ENCODE measurements at regions not wholly inside any gene's neighbourhood (a gene's known extent, or its start where the extent isn't known, plus 50 kb on each side); places are given as distances from the start of the nearest gene placed in this dataset.

- no peak overlapping the region for H3K4me3 ChIP-seq
- whole genome bisulfite sequencing, 2 donors: 62 to 65% methylated on average over 3 of the region's 3 CpGs
- ATAC-seq (ENCODE audit: insufficient read depth, low FRiP score) (no peak), DNase-seq (no peak)
- H3K36me3 ChIP-seq (ENCODE audit: control insufficient read depth in 4 of 4, insufficient read depth in 4 of 4, low read length in 4 of 4): no peaks in the 10 kb centered on the region
- H3K9ac ChIP-seq (ENCODE audit: insufficient read depth in 1 of 2, low read length in 2 of 2): no peak overlapping the region
- no peak for TF ChIP-seq CTCF (IDR thresholded peaks at IDR 0.05; ENCODE audit: control extremely low read depth, extremely low read depth)
- no peaks in the 10 kb centered on the region for H3K27me3 ChIP-seq (ENCODE audit: control insufficient read depth in 3 of 3, insufficient read depth in 3 of 3, low read length in 2 of 3)
- H3K27ac ChIP-seq (ENCODE audit: low read depth in 1 of 2, low read length in 1 of 2): no peak overlapping the region
- peaks cover 0 to 7% (median 1%) of the 10 kb centered on the region in 4 donors for H3K9me3 ChIP-seq (ENCODE audit: control insufficient read depth in 4 of 4, insufficient read depth in 3 of 4, low read length in 3 of 4)
- H3K4me1 ChIP-seq (ENCODE audit: control insufficient read depth in 5 of 5, insufficient read depth in 5 of 5, low read length in 5 of 5): no peaks in the 10 kb centered on the region
Observed at GRCh38 chr9:104238668-104239067, 144.6 kb downstream of the SMC2 start.

GRCh38 chr9:104240890-104241289 lies 146.8 kb downstream of the SMC2 start:
- DNase-seq: no peak

GRCh38 chr9:104245925-104246324 lies 151.8 kb downstream of the SMC2 start:
- H3K9ac ChIP-seq (ENCODE audit: insufficient read depth in 1 of 2, low read length in 2 of 2): no peak overlapping the region
- WGBS, 2 donors: 38 to 75% methylated on average over 1 of the region's 1 CpG
- no peak overlapping the region for H3K27ac ChIP-seq (ENCODE audit: low read depth in 1 of 2, low read length in 1 of 2)
- H3K36me3 ChIP-seq (ENCODE audit: control insufficient read depth in 4 of 4, insufficient read depth in 4 of 4, low read length in 4 of 4): no peaks in the 10 kb centered on the region
- no peaks in the 10 kb centered on the region for H3K27me3 ChIP-seq (ENCODE audit: control insufficient read depth in 3 of 3, insufficient read depth in 3 of 3, low read length in 2 of 3)
- H3K4me1 ChIP-seq (ENCODE audit: control insufficient read depth in 5 of 5, insufficient read depth in 5 of 5, low read length in 5 of 5): no peaks in the 10 kb centered on the region
- no peak for DNase-seq
- TF ChIP-seq CTCF (IDR thresholded peaks at IDR 0.05; ENCODE audit: control extremely low read depth, extremely low read depth): no peak
- H3K9me3 ChIP-seq (ENCODE audit: control insufficient read depth in 4 of 4, insufficient read depth in 3 of 4, low read length in 3 of 4): no peaks in the 10 kb centered on the region
- no peak overlapping the region for H3K4me3 ChIP-seq
- ATAC-seq (ENCODE audit: insufficient read depth, low FRiP score): no peak

More at GRCh38 chr9:104240890-104241289, 146.8 kb downstream of the SMC2 start:
- ATAC-seq (ENCODE audit: insufficient read depth, low FRiP score): no peak
- H3K9me3 ChIP-seq (ENCODE audit: control insufficient read depth in 4 of 4, insufficient read depth in 3 of 4, low read length in 3 of 4): peaks cover 0 to 7% (median 1%) of the 10 kb centered on the region in 4 donors
- H3K27ac ChIP-seq (ENCODE audit: low read depth in 1 of 2, low read length in 1 of 2): no peak overlapping the region
- no peaks in the 10 kb centered on the region for H3K36me3 ChIP-seq (ENCODE audit: control insufficient read depth in 4 of 4, insufficient read depth in 4 of 4, low read length in 4 of 4)
- no peaks in the 10 kb centered on the region for H3K27me3 ChIP-seq (ENCODE audit: control insufficient read depth in 3 of 3, insufficient read depth in 3 of 3, low read length in 2 of 3)
- no peak overlapping the region for H3K4me3 ChIP-seq
- WGBS, 2 donors: 71 to 77% methylated on average over 2 of the region's 2 CpGs
- no peaks in the 10 kb centered on the region for H3K4me1 ChIP-seq (ENCODE audit: control insufficient read depth in 5 of 5, insufficient read depth in 5 of 5, low read length in 5 of 5)
- no peak overlapping the region for H3K9ac ChIP-seq (ENCODE audit: insufficient read depth in 1 of 2, low read length in 2 of 2)
- no peak for TF ChIP-seq CTCF (IDR thresholded peaks at IDR 0.05; ENCODE audit: control extremely low read depth, extremely low read depth)

GRCh38 chr9:104247899-104248460 lies 153.9 kb downstream of the SMC2 start:
- no peak overlapping the region for H3K9ac ChIP-seq (ENCODE audit: insufficient read depth in 1 of 2, low read length in 2 of 2)
- no peak for DNase-seq
- H3K4me3 ChIP-seq: no peak overlapping the region
- H3K36me3 ChIP-seq (ENCODE audit: control insufficient read depth in 4 of 4, insufficient read depth in 4 of 4, low read length in 4 of 4): no peaks in the 10 kb centered on the region
- WGBS, 2 donors: 82 to 86% methylated on average over 3 of the region's 3 CpGs
- peaks cover 0 to 4% (median 0%) of the 10 kb centered on the region in 4 donors for H3K9me3 ChIP-seq (ENCODE audit: control insufficient read depth in 4 of 4, insufficient read depth in 3 of 4, low read length in 3 of 4)
- H3K27me3 ChIP-seq (ENCODE audit: control insufficient read depth in 3 of 3, insufficient read depth in 3 of 3, low read length in 2 of 3): no peaks in the 10 kb centered on the region
- no peak overlapping the region for H3K27ac ChIP-seq (ENCODE audit: low read depth in 1 of 2, low read length in 1 of 2)
- H3K4me1 ChIP-seq (ENCODE audit: control insufficient read depth in 5 of 5, insufficient read depth in 5 of 5, low read length in 5 of 5): no peaks in the 10 kb centered on the region
- TF ChIP-seq CTCF (IDR thresholded peaks at IDR 0.05; ENCODE audit: control extremely low read depth, extremely low read depth): no peak
- no peak for ATAC-seq (ENCODE audit: insufficient read depth, low FRiP score)

Measured in lung (tissue), 11 donors.